Activated CD8-positive, alpha-beta memory T cell treated with anti-CD3 and anti-CD28 coated beads, Interleukin-2, amount 10 ng/mL, durations not matched to agents 7 days and 5 days (primary cell): ENCODE measurements at regions not wholly inside any gene's neighbourhood (a gene's known extent, or its start where the extent isn't known, plus 50 kb on each side); places are given as distances from the start of the nearest gene placed in this dataset.
"Not testable (repeated sequence)": the region's sequence is repeated elsewhere in the genome, so short reads cannot be mapped to it uniquely, and the experiment has no call there.

Source experiments
- ATAC-seq: fragments of 150-1000 bp; cut with Tn5 transposase; one replicate; pipeline ENCODE4 v1.10.0; 2021; ENCODE audit warnings: moderate library complexity
- CTCF ChIA-PET: fragments of 350-600 bp; sonication (Branson Sonifier 250); formaldehyde crosslinking; loops from one replicate; lab custom pipeline; 2021; ENCODE audit warnings: antibody characterized with exemption; lab: Charles Lee
- DNase-seq: peaks from one replicate; pipeline ENCODE4 v3.0.0-alpha.2; 2020
- H3K27ac Mint-ChIP-seq: one replicate; pipeline ENCODE4 v1.8.0; 2021; ENCODE audit warnings: mild to moderate bottlenecking, mixed read lengths
- H3K27me3 Mint-ChIP-seq: one replicate; pipeline ENCODE4 v1.8.0; 2021; ENCODE audit warnings: mixed read lengths
- H3K36me3 Mint-ChIP-seq: one replicate; pipeline ENCODE4 v1.8.0; 2021; ENCODE audit warnings: mild to moderate bottlenecking, mixed read lengths
- H3K4me1 Mint-ChIP-seq: one replicate; pipeline ENCODE4 v1.8.0; 2021; ENCODE audit warnings: mixed read lengths
- H3K4me3 Mint-ChIP-seq: one replicate; pipeline ENCODE4 v1.8.0; 2021; ENCODE audit warnings: mild to moderate bottlenecking, moderate library complexity, mixed read lengths
- H3K9me3 Mint-ChIP-seq: one replicate; pipeline ENCODE4 v1.8.0; 2022; ENCODE audit warnings: low read depth, mixed read lengths

- H3K9me3 Mint-ChIP-seq, result peaks cover 14% of the 10 kb centered on the region
- H3K4me3 Mint-ChIP-seq, DNase-seq, H3K27ac Mint-ChIP-seq, H3K27me3 Mint-ChIP-seq, ATAC-seq, H3K36me3 Mint-ChIP-seq, H3K4me1 Mint-ChIP-seq, CTCF ChIA-PET: not testable (repeated sequence)
Observed at GRCh38 chr7:136260591-136260990, 283.4 kb upstream of the MTPN start.

- Mint-ChIP-seq H3K4me3 (no peak overlapping the region), H3K36me3 (no peaks in the 10 kb centered on the region), H3K27me3 (no peaks in the 10 kb centered on the region), H3K9me3 (peaks cover 11% of the 10 kb centered on the region), H3K4me1 (no peaks in the 10 kb centered on the region), H3K27ac (no peak overlapping the region)
- CTCF ChIA-PET, result no interaction called here
- DNase-seq, result no peak
- ATAC-seq, result no peak
Observed at GRCh38 chr7:136259074-136259473, 281.9 kb upstream of the MTPN start.

- no peaks in the 10 kb centered on the region for H3K36me3 Mint-ChIP-seq
- no peak overlapping the region for H3K27ac Mint-ChIP-seq
- ATAC-seq (no peak), DNase-seq (no peak)
- no peaks in the 10 kb centered on the region for H3K9me3 Mint-ChIP-seq
- no peaks in the 10 kb centered on the region for H3K4me1 Mint-ChIP-seq
- H3K4me3 Mint-ChIP-seq, result no peak overlapping the region
- H3K27me3 Mint-ChIP-seq, result no peaks in the 10 kb centered on the region
- CTCF ChIA-PET, result no interaction called here
Observed at GRCh38 chr7:136256491-136256890, 279.3 kb upstream of the MTPN start.

GRCh38 chr7:136254148-136254547 lies 277.0 kb upstream of the MTPN start:
- H3K36me3 Mint-ChIP-seq, result no peaks in the 10 kb centered on the region
- CTCF ChIA-PET, result no interaction called here
- H3K27me3 Mint-ChIP-seq, result no peaks in the 10 kb centered on the region
- H3K4me1 Mint-ChIP-seq, result no peaks in the 10 kb centered on the region
- no peak for DNase-seq
- H3K27ac Mint-ChIP-seq, result no peak overlapping the region
- no peak overlapping the region for H3K4me3 Mint-ChIP-seq
- no peak for ATAC-seq
- H3K9me3 Mint-ChIP-seq, result no peaks in the 10 kb centered on the region

- CTCF ChIA-PET, result no interaction called here
- Mint-ChIP-seq H3K9me3 (no peaks in the 10 kb centered on the region), H3K4me3 (no peak overlapping the region), H3K4me1 (no peaks in the 10 kb centered on the region), H3K27ac (no peak overlapping the region), H3K27me3 (no peaks in the 10 kb centered on the region), H3K36me3 (no peaks in the 10 kb centered on the region)
- no peak for DNase-seq
- ATAC-seq, result no peak
Observed at GRCh38 chr7:136251826-136252225, 274.7 kb upstream of the MTPN start.

GRCh38 chr7:136247211-136247610 lies 270.1 kb upstream of the MTPN start:
- H3K27ac Mint-ChIP-seq, result no peak overlapping the region
- no peak for ATAC-seq
- H3K4me3 Mint-ChIP-seq, result no peak overlapping the region
- H3K4me1 Mint-ChIP-seq, result no peaks in the 10 kb centered on the region
- CTCF ChIA-PET, result no interaction called here
- H3K36me3 Mint-ChIP-seq, result no peaks in the 10 kb centered on the region
- no peaks in the 10 kb centered on the region for H3K27me3 Mint-ChIP-seq
- DNase-seq, result no peak
- H3K9me3 Mint-ChIP-seq, result no peaks in the 10 kb centered on the region

GRCh38 chr7:136245327-136246004 lies 268.3 kb upstream of the MTPN start:
- H3K9me3 Mint-ChIP-seq, result no peaks in the 10 kb centered on the region
- ATAC-seq (no peak), DNase-seq (no peak)
- no peaks in the 10 kb centered on the region for H3K4me1 Mint-ChIP-seq
- CTCF ChIA-PET, result no interaction called here
- no peak overlapping the region for H3K27ac Mint-ChIP-seq
- H3K36me3 Mint-ChIP-seq, result no peaks in the 10 kb centered on the region
- H3K4me3 Mint-ChIP-seq, result no peak overlapping the region
- no peaks in the 10 kb centered on the region for H3K27me3 Mint-ChIP-seq

GRCh38 chr7:136234040-136234439 lies 256.9 kb upstream of the MTPN start:
- CTCF ChIA-PET, result no interaction called here
- Mint-ChIP-seq H3K36me3 (no peaks in the 10 kb centered on the region), H3K4me1 (no peaks in the 10 kb centered on the region), H3K9me3 (peaks cover 19% of the 10 kb centered on the region), H3K27ac (no peak overlapping the region), H3K4me3 (no peak overlapping the region), H3K27me3 (no peaks in the 10 kb centered on the region)
- ATAC-seq, result no peak
- DNase-seq, result no peak

- no peak overlapping the region for H3K27ac Mint-ChIP-seq
- H3K9me3 Mint-ChIP-seq, result peaks cover 8% of the 10 kb centered on the region
- no peaks in the 10 kb centered on the region for H3K36me3 Mint-ChIP-seq
- no peak overlapping the region for H3K4me3 Mint-ChIP-seq
- CTCF ChIA-PET, result no interaction called here
- no peaks in the 10 kb centered on the region for H3K4me1 Mint-ChIP-seq
- ATAC-seq (no peak), DNase-seq (no peak)
- H3K27me3 Mint-ChIP-seq, result no peaks in the 10 kb centered on the region
Observed at GRCh38 chr7:136230210-136230609, 253.1 kb upstream of the MTPN start.

- DNase-seq (no peak), ATAC-seq (no peak)
- Mint-ChIP-seq H3K4me3 (no peak overlapping the region), H3K9me3 (peaks cover 6% of the 10 kb centered on the region), H3K27ac (no peak overlapping the region), H3K27me3 (no peaks in the 10 kb centered on the region), H3K4me1 (no peaks in the 10 kb centered on the region), H3K36me3 (no peaks in the 10 kb centered on the region)
- CTCF ChIA-PET, result no interaction called here
Observed at GRCh38 chr7:136229790-136230189, 252.6 kb upstream of the MTPN start.

GRCh38 chr7:136228171-136228570 lies 251.0 kb upstream of the MTPN start:
- no peak overlapping the region for H3K4me3 Mint-ChIP-seq
- no peaks in the 10 kb centered on the region for H3K36me3 Mint-ChIP-seq
- DNase-seq, result no peak
- no peaks in the 10 kb centered on the region for H3K4me1 Mint-ChIP-seq
- CTCF ChIA-PET, result no interaction called here
- no peak overlapping the region for H3K27ac Mint-ChIP-seq
- no peaks in the 10 kb centered on the region for H3K27me3 Mint-ChIP-seq
- peaks cover 8% of the 10 kb centered on the region for H3K9me3 Mint-ChIP-seq
- no peak for ATAC-seq

- CTCF ChIA-PET, result no interaction called here
- no peaks in the 10 kb centered on the region for H3K9me3 Mint-ChIP-seq
- no peaks in the 10 kb centered on the region for H3K4me1 Mint-ChIP-seq
- no peaks in the 10 kb centered on the region for H3K36me3 Mint-ChIP-seq
- H3K27me3 Mint-ChIP-seq, result no peaks in the 10 kb centered on the region
- H3K4me3 Mint-ChIP-seq, result no peak overlapping the region
- H3K27ac Mint-ChIP-seq, result no peak overlapping the region
- DNase-seq (no peak), ATAC-seq (no peak)
Observed at GRCh38 chr7:136214356-136214755, 237.2 kb upstream of the MTPN start.

GRCh38 chr7:136213012-136213411 lies 235.9 kb upstream of the MTPN start:
- H3K36me3 Mint-ChIP-seq, result no peaks in the 10 kb centered on the region
- DNase-seq, result no peak
- H3K27me3 Mint-ChIP-seq, result no peaks in the 10 kb centered on the region
- CTCF ChIA-PET, result no interaction called here
- ATAC-seq, result no peak
- H3K4me1 Mint-ChIP-seq, result no peaks in the 10 kb centered on the region
- no peak overlapping the region for H3K27ac Mint-ChIP-seq
- H3K4me3 Mint-ChIP-seq, result no peak overlapping the region
- H3K9me3 Mint-ChIP-seq, result no peaks in the 10 kb centered on the region

- no peak for ATAC-seq
- Mint-ChIP-seq H3K9me3 (no peaks in the 10 kb centered on the region), H3K27me3 (no peaks in the 10 kb centered on the region), H3K36me3 (no peaks in the 10 kb centered on the region), H3K27ac (no peak overlapping the region), H3K4me1 (no peaks in the 10 kb centered on the region), H3K4me3 (no peak overlapping the region)
- CTCF ChIA-PET, result no interaction called here
- no peak for DNase-seq
Observed at GRCh38 chr7:136210664-136211063, 233.5 kb upstream of the MTPN start.

- no peak overlapping the region for H3K27ac Mint-ChIP-seq
- no peaks in the 10 kb centered on the region for H3K4me1 Mint-ChIP-seq
- no peak for ATAC-seq
- no peak for DNase-seq
- no peaks in the 10 kb centered on the region for H3K27me3 Mint-ChIP-seq
- H3K9me3 Mint-ChIP-seq, result no peaks in the 10 kb centered on the region
- H3K36me3 Mint-ChIP-seq, result no peaks in the 10 kb centered on the region
- CTCF ChIA-PET, result interaction anchor here (0.8 kb wide), 1 partner anchor 1499 kb away, joined by 3 read pairs; no protein-coding TSS in a partner anchor
- no peak overlapping the region for H3K4me3 Mint-ChIP-seq
Observed at GRCh38 chr7:136210079-136210478, 232.9 kb upstream of the MTPN start.
